ENCODE measurements at regions not wholly inside any gene's neighbourhood (a gene's known extent, or its start where the extent isn't known, plus 50 kb on each side); places are given as distances from the start of the nearest gene placed in this dataset.

DNA sequence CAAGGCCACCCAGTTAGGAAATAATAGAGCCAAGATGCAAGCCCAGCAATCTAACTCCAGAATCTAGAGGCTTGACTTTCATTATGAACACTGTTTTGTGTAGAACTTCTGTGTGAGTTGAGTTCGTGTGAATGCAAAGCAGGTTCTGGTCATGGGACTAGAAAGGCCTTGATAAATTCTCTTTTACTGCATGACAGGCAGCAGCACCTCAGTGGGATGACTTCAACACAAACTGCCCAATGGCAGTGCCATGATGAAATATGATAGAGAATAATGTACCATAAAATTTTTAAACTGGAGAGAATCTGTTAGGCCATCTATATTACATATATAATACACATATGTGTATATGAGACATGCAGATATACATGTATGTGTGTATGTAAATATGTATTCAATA is 214.5 kb downstream of the KLF5 start:
- DNase-seq (ENCODE audit: low read depth): no peak
- H3K4me3 ChIP-seq (replicated peaks; ENCODE audit: low read depth, low read length): no peak overlapping the region
- TF ChIP-seq, protein P1, sequence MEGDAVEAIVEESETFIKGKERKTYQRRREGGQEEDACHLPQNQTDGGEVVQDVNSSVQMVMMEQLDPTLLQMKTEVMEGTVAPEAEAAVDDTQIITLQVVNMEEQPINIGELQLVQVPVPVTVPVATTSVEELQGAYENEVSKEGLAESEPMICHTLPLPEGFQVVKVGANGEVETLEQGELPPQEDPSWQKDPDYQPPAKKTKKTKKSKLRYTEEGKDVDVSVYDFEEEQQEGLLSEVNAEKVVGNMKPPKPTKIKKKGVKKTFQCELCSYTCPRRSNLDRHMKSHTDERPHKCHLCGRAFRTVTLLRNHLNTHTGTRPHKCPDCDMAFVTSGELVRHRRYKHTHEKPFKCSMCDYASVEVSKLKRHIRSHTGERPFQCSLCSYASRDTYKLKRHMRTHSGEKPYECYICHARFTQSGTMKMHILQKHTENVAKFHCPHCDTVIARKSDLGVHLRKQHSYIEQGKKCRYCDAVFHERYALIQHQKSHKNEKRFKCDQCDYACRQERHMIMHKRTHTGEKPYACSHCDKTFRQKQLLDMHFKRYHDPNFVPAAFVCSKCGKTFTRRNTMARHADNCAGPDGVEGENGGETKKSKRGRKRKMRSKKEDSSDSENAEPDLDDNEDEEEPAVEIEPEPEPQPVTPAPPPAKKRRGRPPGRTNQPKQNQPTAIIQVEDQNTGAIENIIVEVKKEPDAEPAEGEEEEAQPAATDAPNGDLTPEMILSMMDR (IDR thresholded peaks at IDR 0.05; ENCODE audit: low read length, missing control alignments): no peak

DNA sequence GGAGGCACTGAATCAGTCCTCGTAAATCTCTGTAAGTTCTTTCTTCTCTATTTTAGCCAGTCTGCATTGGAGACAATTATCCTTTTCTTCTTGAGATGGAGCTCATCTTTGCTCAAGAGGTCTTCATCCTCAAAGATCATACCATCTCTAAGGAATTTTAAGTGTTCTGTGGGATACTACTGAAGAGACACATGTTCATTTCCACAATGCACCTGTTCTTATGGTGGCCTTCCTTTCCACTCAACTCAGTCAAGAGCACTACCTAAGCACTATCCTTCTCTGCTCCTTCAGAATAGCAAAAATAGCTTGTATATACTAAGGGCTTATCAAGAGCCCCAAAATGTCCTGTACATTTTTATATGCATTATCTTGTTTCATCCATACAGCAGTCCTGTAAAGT is 214.0 kb downstream of the KLF5 start:
- no peak for DNase-seq (ENCODE audit: low read depth)
- TF ChIP-seq, protein P1 (IDR thresholded peaks at IDR 0.05; ENCODE audit: low read length, missing control alignments): no peak
- H3K4me3 ChIP-seq (replicated peaks; ENCODE audit: low read depth, low read length): no peak overlapping the region

DNA sequence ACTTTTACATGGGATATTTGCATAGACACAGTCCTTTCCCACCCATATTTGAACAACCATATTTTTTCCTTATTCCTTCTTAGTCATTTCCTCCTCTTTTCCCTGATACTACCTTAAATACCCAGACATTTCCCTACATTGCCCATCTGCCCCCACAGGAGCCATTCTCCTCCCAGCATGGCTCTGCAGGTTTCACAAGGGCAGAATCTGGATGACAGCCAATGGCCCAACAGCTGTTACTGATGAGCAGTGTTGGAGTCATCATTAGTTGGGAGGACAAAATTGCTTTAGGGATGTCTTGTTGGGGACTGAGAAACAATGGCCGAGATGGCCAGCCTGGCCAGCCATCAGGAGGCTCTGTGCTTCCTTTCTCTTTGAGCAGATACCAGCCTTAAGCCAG is 209.5 kb downstream of the KLF5 start:
- TF ChIP-seq, protein P1 (IDR thresholded peaks at IDR 0.05; ENCODE audit: low read length, missing control alignments): no peak
- DNase-seq (ENCODE audit: low read depth): peak; percentile 66

DNA sequence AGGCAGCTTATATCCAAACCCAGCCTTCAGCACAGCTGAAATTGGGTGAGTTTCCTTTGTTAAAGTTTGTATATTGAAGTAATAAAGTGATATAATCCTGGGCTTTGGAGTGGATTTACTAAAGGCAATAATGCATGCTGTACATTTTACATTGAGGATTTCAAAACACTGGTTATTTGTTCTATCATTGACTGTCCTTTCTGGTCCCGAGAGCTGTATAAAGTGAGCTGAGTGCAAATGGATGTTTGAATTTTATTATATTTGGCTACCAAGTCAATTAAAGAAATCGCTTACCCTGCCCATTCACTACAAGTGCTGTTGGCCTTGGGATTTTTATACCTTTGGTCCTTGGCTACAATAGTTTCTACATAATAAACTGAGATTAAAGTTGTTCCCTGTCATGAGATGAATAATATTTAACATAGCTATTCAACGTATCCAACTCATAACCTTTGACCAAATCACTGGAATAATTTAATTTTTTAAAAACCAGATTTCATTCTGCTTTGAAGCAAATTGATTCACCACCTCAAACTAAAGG is 207.9 kb downstream of the KLF5 start:
- TF ChIP-seq, protein P1 (IDR thresholded peaks at IDR 0.05; ENCODE audit: low read length, missing control alignments): no peak
- no peak overlapping the region for H3K4me3 ChIP-seq (replicated peaks; ENCODE audit: low read depth, low read length)
- no peak for DNase-seq (ENCODE audit: low read depth)

More for the DNA sequence above, 209.5 kb downstream of the KLF5 start:
- H3K4me3 ChIP-seq (replicated peaks; ENCODE audit: low read depth, low read length): no peak overlapping the region

DNA sequence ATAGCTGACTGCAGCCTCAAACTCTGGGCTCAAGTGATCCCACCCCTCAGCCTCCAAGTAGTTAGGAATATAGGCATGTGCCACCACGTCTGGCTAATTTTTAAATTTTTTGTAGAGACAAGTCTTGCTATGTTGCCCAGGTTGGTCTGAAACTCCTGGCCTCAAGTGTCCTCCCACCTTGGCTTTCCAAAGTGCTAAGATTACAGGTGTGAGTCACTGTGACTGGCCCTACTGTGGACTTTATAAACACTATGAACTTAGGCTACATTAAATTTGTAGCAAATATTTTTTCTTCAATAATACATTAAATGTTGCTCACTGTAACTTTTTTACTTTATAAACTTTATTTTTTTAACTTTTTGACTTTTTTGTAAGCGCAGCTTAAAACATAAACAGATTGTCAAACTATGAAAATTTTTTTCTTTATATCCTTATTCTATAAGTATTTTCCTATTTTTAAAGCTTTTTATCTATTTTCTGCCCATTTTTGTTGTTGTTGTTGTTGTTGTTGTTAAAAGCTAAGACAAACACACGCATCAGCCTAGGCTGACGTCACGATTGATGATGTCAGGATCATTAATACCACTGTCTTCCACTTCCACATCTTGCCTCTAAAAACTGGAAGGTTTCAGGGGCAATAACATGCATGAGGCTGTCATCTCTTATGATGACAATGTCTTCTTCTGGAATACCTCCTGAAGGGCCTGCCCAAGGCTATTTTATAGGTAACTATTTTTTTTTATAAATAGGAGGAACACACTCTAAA is 204.2 kb downstream of the KLF5 start:
- TF ChIP-seq, protein P1 (IDR thresholded peaks at IDR 0.05; ENCODE audit: low read length, missing control alignments): no peak
- H3K4me3 ChIP-seq (replicated peaks; ENCODE audit: low read depth, low read length): no peak overlapping the region
- DNase-seq (ENCODE audit: low read depth): no peak

DNA sequence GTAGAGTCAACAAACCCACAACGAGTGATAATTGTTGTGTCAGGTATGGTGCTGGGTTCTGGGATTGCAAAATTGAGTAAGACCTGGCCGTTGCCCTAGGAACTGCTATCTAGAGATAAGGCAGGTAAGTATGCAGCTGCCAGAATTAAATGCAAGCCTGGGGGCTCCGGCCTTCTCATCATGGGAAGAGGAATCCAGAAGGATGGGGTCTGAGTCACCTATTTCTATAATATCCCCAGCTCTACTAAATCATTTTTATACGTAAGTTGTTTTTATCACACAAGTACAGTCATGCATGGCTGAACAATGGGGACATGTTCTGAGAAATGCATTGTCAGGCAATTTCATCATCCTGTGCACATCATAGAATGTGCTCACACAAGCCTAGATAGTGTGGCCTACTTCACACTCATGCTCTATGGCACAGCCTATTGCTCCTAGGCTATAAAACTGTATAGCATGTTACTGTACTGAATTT is 203.0 kb downstream of the KLF5 start:
- no peak overlapping the region for H3K4me3 ChIP-seq (replicated peaks; ENCODE audit: low read depth, low read length)
- TF ChIP-seq, protein P1 (IDR thresholded peaks at IDR 0.05; ENCODE audit: low read length, missing control alignments): no peak
- peak; percentile 76 for DNase-seq (ENCODE audit: low read depth)

All from fibroblast of pulmonary artery (primary cell).